ENCODE measurements at regions not wholly inside any gene's neighbourhood (a gene's known extent, or its start where the extent isn't known, plus 50 kb on each side); places are given as distances from the start of the nearest gene placed in this dataset.
A peak's percentile ranks its signal among the peaks of the same experiment; 100 is the strongest.

DNA sequence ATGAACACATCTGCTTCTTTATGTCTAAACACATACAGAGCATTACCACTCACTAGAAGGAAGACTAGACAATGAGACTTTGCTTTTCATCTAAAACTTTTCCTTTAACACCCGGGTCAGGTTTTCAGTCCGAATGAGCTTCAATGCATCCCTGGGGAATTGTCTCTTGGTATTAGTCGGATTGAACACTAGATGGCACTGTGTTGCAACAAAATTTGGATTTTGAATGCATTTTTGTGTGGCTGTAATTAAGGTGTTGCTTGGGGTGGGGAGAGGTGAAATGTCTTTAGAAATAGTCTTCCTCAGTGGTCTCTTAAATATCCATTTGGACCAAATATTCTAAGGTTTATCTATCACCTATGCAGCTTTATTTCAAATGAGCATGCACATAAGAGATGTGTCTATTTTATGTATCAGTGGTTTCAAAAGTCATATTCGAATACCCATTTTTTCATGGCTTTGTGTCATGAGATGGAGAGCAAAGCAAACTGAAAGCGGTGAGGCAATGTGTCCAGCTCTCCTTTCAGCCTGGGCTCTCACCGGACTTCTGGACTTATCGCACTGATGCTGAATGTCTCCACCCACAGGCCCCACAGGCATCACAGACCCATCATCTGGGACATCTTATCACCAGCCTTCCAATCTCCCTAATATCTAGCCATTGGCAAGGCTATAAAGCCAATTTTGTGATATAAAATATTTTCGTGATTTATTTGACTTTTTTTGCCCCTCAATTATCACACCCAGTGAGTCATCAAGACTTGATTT is 510.3 kb downstream of the RNF144A start:
- intact Hi-C loops (cut with micrococcal nuclease), result loop anchor here (1.0 to 5.0 kb wide), 4 partner anchors 245 to 1258 kb away; no protein-coding TSS in a partner anchor
- TF ChIP-seq, protein P1, sequence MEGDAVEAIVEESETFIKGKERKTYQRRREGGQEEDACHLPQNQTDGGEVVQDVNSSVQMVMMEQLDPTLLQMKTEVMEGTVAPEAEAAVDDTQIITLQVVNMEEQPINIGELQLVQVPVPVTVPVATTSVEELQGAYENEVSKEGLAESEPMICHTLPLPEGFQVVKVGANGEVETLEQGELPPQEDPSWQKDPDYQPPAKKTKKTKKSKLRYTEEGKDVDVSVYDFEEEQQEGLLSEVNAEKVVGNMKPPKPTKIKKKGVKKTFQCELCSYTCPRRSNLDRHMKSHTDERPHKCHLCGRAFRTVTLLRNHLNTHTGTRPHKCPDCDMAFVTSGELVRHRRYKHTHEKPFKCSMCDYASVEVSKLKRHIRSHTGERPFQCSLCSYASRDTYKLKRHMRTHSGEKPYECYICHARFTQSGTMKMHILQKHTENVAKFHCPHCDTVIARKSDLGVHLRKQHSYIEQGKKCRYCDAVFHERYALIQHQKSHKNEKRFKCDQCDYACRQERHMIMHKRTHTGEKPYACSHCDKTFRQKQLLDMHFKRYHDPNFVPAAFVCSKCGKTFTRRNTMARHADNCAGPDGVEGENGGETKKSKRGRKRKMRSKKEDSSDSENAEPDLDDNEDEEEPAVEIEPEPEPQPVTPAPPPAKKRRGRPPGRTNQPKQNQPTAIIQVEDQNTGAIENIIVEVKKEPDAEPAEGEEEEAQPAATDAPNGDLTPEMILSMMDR (IDR thresholded peaks at IDR 0.05), result peak; percentile 19
- Mint-ChIP-seq H3K9me3 (peaks cover 1% of the 10 kb centered on the region), H3K36me3 (ENCODE audit: low read depth) (no peaks in the 10 kb centered on the region), H3K4me3 (no peak overlapping the region), H3K27ac (no peak overlapping the region), H3K4me1 (peaks cover 7% of the 10 kb centered on the region), H3K27me3 (peaks cover 47% of the 10 kb centered on the region)
- ATAC-seq (ENCODE audit: low read depth) (peak; percentile 40), DNase-seq (no peak)
- CTCF ChIA-PET, result interaction anchor here (0.6 to 3.1 kb wide), 11 partner anchors 14 to 1265 kb away, joined by 3 to 21 read pairs (median 4); partner anchors contain the start of gene ID2
- POLR2A ChIA-PET, result no interaction called here

DNA sequence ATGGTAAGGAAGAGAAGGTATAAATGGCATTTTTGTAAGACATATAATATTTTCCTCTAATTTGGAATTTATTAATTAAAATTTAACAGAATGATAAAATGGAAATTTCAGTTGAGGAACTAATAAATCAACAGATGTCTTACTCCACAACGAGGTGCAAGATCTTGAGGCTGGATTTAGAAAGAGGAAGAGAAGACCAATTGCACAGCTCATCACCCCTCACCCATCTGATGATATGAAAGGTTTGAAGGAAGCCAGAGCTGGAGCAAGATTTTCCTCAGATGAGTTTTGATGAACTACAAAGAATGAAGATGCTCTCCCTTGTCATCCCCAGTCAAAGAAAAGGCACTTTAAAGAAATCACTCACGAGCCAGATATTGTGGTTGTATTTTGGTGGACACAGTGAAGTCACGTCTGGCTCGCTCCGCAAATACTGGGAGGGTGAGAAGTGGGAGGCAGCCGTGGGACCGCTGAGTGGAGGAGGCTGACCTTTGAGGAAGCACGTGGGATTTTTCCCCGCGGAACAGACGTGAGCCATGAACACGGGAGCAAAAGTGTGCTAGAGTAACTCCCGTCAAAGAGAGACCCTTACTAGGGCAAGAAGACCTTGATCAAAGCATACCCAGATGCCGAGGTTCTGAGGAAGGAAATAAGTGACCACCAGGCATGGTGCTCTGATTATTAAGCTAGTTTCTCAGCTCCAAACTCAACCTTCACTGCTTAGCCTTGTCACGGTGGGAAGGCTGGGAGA is 511.4 kb downstream of the RNF144A start:
- Mint-ChIP-seq H3K4me3 (no peak overlapping the region), H3K9me3 (peaks cover 2% of the 10 kb centered on the region), H3K27me3 (peaks cover 50% of the 10 kb centered on the region), H3K4me1 (peaks cover 7% of the 10 kb centered on the region), H3K36me3 (ENCODE audit: low read depth) (no peaks in the 10 kb centered on the region), H3K27ac (no peak overlapping the region)
- DNase-seq (no peak), ATAC-seq (ENCODE audit: low read depth) (no peak)
- ChIA-PET POLR2A (no interaction called here), CTCF (interaction anchor here (1.6 to 3.1 kb wide), 2 partner anchors 242 to 1260 kb away, joined by 6 to 21 read pairs; no protein-coding TSS in a partner anchor)
- intact Hi-C loops (cut with micrococcal nuclease), result loop anchor here (5.0 kb wide), 1 partner anchor 391 kb away; no protein-coding TSS in a partner anchor
- TF ChIP-seq, protein P1 (IDR thresholded peaks at IDR 0.05), result no peak

DNA sequence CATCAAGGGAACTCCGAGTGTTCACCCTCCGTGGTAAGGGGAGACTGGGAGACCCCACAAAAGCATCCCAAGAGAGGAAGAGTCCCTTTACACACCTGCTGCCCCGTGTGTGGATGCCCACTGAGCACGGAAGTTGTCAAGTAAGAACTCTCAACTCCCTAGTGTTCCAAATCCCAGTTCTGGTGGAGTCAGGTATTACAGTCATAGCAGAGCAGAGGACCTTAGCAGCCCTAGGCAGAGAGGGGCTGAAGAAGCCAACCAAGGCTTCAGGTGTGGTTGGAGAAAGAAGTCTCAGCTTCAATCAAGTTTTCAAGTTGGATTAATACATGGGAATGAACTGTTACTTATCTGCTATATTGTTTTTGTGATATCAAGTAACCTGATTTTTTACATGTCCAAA is 512.5 kb downstream of the RNF144A start:
- TF ChIP-seq, protein P1 (IDR thresholded peaks at IDR 0.05), result no peak
- H3K36me3 Mint-ChIP-seq (ENCODE audit: low read depth), result no peaks in the 10 kb centered on the region
- H3K27me3 Mint-ChIP-seq, result peaks cover 52% of the 10 kb centered on the region
- CTCF ChIA-PET, result no interaction called here
- no peak overlapping the region for H3K27ac Mint-ChIP-seq
- H3K4me1 Mint-ChIP-seq, result peaks cover 7% of the 10 kb centered on the region
- POLR2A ChIA-PET, result no interaction called here
- peaks cover 2% of the 10 kb centered on the region for H3K9me3 Mint-ChIP-seq
- no peak overlapping the region for H3K4me3 Mint-ChIP-seq
- DNase-seq (no peak), ATAC-seq (ENCODE audit: low read depth) (no peak)
- intact Hi-C loops (cut with micrococcal nuclease), result loop anchor here (5.0 kb wide), 1 partner anchor 392 kb away; no protein-coding TSS in a partner anchor

DNA sequence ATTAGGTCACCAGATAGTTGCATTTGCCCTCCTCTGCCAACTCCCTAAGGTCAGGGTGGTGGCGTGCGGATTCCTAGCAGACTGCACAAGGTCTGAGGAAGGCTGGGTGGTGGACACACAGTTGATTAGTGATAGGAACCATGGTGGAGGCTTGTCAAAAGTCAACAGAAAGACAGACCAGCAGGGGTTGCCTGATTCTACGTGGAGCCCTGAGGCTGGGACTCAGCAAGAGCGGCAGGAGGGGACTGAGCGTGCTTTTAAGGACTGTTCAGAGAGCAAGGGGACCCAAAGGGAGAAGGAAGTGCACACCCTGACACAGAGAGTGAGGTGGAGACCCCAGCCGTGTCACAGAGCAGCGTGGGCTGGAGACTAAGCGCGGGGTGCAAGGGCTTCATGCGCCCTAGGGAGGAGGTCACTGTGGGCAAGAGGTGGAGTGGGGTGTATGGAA is 513.2 kb downstream of the RNF144A start:
- CTCF ChIA-PET, result no interaction called here
- H3K9me3 Mint-ChIP-seq, result peaks cover 2% of the 10 kb centered on the region
- H3K4me1 Mint-ChIP-seq, result peaks cover 7% of the 10 kb centered on the region
- H3K27ac Mint-ChIP-seq, result no peak overlapping the region
- POLR2A ChIA-PET, result no interaction called here
- H3K36me3 Mint-ChIP-seq (ENCODE audit: low read depth), result no peaks in the 10 kb centered on the region
- intact Hi-C loops (cut with micrococcal nuclease), result no loop called here
- TF ChIP-seq, protein P1 (IDR thresholded peaks at IDR 0.05), result no peak
- no peak for ATAC-seq (ENCODE audit: low read depth)
- no peak for DNase-seq
- peaks cover 53% of the 10 kb centered on the region for H3K27me3 Mint-ChIP-seq
- no peak overlapping the region for H3K4me3 Mint-ChIP-seq

All from activated B cell treated with CpG ODN at 0.5 μM for 24 hours (primary cell).